GM21825 (cell line): ENCODE measurements at regions not wholly inside any gene's neighbourhood (a gene's known extent, or its start where the extent isn't known, plus 50 kb on each side); places are given as distances from the start of the nearest gene placed in this dataset.
A peak's percentile ranks its signal among the peaks of the same experiment; 100 is the strongest.
"Not testable (repeated sequence)": the region's sequence is repeated elsewhere in the genome, so short reads cannot be mapped to it uniquely, and the experiment has no call there.

Source experiments
- ATAC-seq: cut with Tn5 transposase; IDR thresholded peaks from one replicate; pipeline ENCODE4 v1.9.1; 2021; ENCODE audit warnings: mild to moderate bottlenecking, moderate library complexity; ENCODE audit not compliant: unreplicated experiment

DNA sequence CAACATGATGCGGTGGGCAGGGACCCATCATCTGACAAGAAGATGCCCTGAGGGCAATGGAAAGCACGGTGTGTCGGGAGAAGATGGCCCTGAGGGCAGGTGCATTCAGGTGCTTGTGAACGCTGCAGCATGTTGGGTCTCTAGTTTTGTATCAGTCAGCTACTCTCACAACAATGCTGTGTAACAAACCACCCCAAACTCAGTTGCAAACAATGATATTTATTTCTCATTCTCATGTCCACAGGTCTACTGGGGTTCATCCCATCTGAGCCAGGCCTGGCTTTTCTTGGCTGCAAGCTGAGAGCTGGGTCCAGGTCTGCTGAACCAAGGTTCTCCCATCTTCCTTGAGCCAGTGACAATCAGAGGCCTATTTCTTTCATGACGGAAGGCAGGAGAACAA, 461.6 kb downstream of the PREX1 start:
- ATAC-seq: no peak

DNA sequence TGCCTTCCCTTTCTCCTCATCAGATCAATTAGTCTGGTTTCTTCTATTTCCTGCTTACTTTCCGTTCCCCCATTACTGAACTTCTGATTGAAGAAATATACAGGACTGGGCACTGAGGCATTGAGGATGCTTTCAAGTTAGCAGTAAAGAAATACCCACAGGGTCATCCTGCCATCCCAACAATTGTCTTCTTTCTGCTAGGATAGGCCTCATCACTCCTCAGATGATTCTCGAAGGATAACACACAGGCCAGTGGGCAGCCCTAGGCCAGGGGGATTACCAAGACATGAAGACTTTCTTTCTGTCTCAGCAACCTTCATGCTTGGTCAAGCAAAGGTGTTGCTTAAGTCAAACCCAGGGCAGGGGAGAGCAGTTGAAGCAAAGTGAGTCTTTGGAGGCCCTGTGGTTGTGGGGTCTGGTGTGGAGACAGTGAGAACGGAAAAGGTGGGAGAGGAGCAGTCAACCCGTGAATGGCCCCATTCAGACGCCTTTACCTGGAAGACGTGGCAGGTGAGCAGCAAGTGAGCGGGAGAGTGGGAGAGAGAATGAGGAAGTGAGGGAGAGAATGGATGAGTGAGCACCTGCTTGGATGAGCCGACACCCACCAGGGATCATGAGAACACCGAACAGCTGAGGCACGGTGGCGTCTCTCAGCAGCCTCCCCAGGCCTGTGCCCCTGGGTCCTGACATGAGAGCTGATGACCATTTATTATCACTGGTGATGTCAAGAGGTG, 462.9 kb downstream of the PREX1 start:
- ATAC-seq: no peak

- ATAC-seq: no peak
Measured at GRCh38 chr20:48364055-48364454, 463.7 kb downstream of the PREX1 start.

DNA sequence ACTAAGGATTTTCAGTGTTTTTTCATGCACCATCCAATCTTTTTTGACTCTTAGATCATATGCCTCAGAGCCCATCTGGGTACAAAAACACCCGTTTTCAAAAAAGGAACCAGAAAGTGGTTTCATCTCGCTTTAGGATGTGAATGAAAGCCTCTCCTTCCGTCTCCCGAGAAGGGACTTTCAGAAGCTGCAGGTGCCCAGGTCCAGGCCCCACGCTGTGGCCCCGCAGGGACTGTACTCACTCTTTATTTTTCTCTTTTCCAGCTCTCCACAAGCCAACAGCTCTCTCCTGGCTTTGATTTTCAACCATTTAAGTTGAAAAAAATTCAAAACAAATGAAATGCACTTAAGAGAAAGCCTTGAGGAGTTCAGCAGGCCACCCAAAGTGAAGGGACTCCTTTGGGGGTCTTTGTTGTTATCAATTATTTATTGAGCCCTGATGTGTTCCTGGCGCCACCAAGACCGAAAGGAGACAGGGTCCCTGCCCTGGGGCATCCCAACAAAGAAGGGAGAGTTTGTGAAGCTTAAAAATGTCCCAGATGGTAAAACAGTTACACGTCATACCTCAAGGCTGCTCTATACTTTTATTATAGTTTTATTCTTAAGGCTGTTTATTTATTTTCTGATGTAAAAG, 467.3 kb downstream of the PREX1 start:
- ATAC-seq: peak; percentile 45

- peak; percentile 66 for ATAC-seq
Measured at GRCh38 chr20:48359692-48360341, 468.0 kb downstream of the PREX1 start.

- ATAC-seq: not testable (repeated sequence)
Measured at GRCh38 chr20:48359055-48359390, 468.8 kb downstream of the PREX1 start.

DNA sequence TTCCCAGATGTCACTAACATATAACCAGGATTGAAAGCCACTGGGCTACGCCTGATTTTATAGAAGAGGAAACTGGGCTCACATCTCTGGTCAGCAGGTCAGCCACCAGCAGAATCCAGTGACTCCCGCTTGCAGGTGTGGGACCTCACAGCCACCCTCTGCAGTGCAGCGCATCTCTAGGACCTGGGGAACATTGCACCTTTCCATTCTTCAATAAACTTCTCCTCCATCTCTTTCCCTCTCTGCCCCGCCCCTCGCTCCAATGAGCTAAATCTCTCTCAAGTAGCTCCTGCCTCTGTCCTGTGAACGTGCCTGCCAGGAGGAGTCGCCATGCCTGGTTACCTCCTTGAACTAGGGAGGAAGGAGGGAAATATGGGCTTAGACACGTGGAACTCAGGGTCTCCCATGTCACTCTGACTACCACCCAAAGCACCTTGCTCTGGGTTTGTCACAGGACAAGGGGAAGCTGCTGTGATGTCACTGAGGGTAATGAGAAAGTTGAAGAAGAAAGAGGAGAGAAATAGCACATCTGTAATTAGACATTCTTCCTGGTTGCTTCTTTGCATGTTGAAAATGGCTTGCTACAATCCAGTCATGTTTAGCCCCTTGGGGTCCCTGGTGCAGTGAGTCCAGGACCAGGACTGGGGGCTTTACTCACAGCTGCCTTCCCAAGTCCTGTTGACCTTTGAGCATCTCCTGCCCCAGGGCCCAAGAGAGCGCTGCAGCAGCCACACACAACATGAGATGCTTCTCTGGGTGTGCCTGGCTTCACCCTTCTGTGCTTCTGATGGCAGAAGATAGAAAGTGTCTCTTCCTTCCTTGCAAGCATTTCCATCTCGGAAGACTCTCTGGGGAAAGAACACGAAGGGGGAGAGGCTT, 469.4 kb downstream of the PREX1 start:
- ATAC-seq: no peak

- no peak for ATAC-seq
Measured at GRCh38 chr20:48357714-48358113, 470.1 kb downstream of the PREX1 start.

GRCh38 chr20:48354903-48355302, 472.9 kb downstream of the PREX1 start:
- no peak for ATAC-seq

- ATAC-seq: no peak
Measured at GRCh38 chr20:48354320-48354876, 473.4 kb downstream of the PREX1 start.

- ATAC-seq: no peak
Measured at GRCh38 chr20:48352628-48353027, 475.2 kb downstream of the PREX1 start.

- no peak for ATAC-seq
Measured at GRCh38 chr20:48352042-48352441, 475.8 kb downstream of the PREX1 start.

DNA sequence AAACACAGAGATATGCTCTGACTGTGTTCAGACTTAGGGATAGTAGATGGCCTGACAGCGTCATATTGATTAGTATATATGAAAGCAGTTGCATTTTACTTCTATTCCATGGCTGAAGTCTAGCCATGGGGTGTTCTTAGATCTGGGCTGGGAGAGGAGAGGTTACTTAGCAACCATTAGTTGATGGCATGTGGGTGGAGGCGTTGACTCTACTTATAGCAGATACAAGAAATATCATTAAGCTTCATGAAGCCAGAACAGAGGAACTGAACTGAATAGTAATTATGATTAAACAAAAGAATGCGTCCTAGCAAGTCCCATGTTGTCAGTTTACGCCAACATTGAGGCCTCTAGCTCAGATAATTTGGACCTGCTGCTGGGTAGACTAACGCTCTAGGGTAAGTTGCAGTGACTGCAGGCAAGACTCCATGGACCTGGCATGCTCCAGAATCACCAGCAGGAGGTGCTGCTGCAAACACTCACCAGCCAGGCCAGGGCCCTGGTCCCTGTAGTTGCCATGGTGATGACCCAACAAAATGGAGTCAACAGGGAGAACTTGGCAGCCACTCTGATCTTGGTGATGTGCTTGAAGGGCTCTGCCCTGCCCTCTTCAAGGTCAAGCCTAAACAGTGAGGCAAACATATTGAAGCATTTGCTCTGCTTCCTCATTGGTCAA, 477.3 kb downstream of the PREX1 start:
- ATAC-seq: no peak

DNA sequence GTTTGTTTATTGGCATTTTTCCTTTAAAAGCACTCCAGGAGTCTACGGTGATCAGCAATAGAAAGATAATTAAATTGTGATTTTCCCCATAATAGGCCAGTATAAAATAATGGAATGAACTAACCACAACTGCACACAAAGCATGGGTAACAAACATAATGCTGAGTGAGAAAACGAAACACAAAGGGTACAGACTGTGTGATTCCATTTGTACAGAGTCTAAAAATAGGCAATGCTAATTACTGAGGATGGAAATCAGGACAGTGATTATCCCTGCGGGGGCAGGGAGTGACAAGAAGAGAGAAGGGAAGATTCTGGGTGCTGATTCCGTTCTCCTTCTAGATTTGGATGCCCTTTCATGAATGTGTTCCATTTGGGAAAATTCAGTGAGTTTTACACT, 478.1 kb downstream of the PREX1 start:
- no peak for ATAC-seq

DNA sequence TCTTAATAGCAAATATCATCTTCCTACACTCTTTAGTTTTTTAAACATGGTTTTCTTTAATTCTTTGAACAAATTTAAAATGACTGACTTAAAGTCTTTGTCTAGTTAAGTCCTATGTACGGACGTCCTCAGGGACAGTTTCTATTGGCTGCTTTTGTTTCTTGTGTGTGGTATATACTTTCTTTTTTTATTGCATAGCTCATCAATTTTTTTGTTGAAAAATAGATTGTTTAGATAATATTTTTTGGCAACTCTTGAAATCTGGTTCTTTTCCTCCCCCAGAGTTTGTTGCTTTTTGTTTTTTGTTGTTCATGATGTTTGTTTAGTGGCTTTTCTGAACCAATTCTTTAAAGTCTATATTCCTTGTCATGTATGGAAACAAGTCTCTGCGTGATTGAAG, 479.8 kb downstream of the PREX1 start:
- ATAC-seq: no peak

GRCh38 chr20:48342822-48343513, 484.8 kb downstream of the PREX1 start:
- no peak for ATAC-seq

DNA sequence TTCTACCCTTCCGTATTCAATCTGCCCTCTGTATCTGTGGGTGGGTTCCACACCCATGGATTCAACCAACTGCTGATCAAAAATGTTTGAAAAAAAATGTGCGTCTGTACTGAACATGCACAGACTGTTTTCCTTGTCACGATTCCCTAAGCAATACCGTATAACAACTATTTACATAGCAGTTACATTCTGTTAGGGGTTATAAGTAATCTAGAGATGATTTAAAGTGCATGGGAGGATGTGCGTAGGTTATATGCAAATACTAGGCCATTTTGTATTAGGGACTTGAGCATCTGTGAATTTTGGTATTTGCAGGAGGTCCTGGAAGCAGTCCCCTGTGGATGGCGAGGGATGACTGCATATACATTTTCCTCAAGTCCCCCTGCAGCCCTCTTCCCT, 486.9 kb downstream of the PREX1 start:
- ATAC-seq: no peak

GRCh38 chr20:48339986-48340882, 487.6 kb downstream of the PREX1 start:
- no peak for ATAC-seq
